SK-N-SH treated with all-trans-retinoic acid at 6 μM for 48 hours (cell line): ENCODE measurements at regions not wholly inside any gene's neighbourhood (a gene's known extent, or its start where the extent isn't known, plus 50 kb on each side); places are given as distances from the start of the nearest gene placed in this dataset.

Source experiments
- ATAC-seq: fragments of 200-7000 bp; cut with Tn5 transposase; 3 replicates; pipeline ENCODE4 v1.9.1; 2020; ENCODE audit warnings: mild to moderate bottlenecking, moderate library complexity
- ARNTL ChIP-seq: fragments of 450-650 bp; formaldehyde crosslinking; IDR thresholded peaks from 2 replicates; pipeline ENCODE4 v1.5.0; 2020; ENCODE audit warnings: low read depth, mild to moderate bottlenecking, moderate library complexity, borderline replicate concordance
- CSDC2 ChIP-seq: fragments of 250-450 bp; sonication (Bioruptor Pico); IDR thresholded peaks from 2 replicates; pipeline ENCODE4 v1.5.0; 2020; ENCODE audit warnings: mild to moderate bottlenecking, moderate library complexity
- GLIS3 ChIP-seq: fragments of 250-450 bp; sonication (Bioruptor Pico); IDR thresholded peaks from 2 replicates; pipeline ENCODE4 v1.5.0; 2020; ENCODE audit warnings: mild to moderate bottlenecking, moderate library complexity
- ISL1 ChIP-seq: fragments of 250-450 bp; sonication (Bioruptor Pico); IDR thresholded peaks from 2 replicates; pipeline ENCODE4 v2.1.2; 2022; ENCODE audit warnings: mild to moderate bottlenecking, moderate library complexity
- OSR1 ChIP-seq: fragments of 250-450 bp; sonication (Bioruptor Pico); IDR thresholded peaks from 2 replicates; pipeline ENCODE4 v1.8.0; 2022; ENCODE audit warnings: moderate library complexity, mild to moderate bottlenecking, inconsistent platforms
- PPARA ChIP-seq: fragments of 250-450 bp; sonication (Bioruptor Pico); IDR thresholded peaks from 2 replicates; pipeline ENCODE4 v1.5.0; 2020; ENCODE audit warnings: mild to moderate bottlenecking, borderline replicate concordance
- RARB ChIP-seq: fragments of 250-450 bp; sonication (Bioruptor Pico); IDR thresholded peaks from 2 replicates; pipeline ENCODE4 v1.8.0; 2021; ENCODE audit warnings: mild to moderate bottlenecking, moderate library complexity
- SNAI2 ChIP-seq: fragments of 250-450 bp; sonication (Bioruptor Pico); IDR thresholded peaks from 2 replicates; pipeline ENCODE4 v1.5.0; 2020; ENCODE audit warnings: mild to moderate bottlenecking, moderate library complexity
- TCF4 ChIP-seq: fragments of 250-450 bp; sonication (Bioruptor Pico); IDR thresholded peaks from 2 replicates; pipeline ENCODE4 v1.8.0; 2021; ENCODE audit warnings: mild to moderate bottlenecking, moderate library complexity, borderline replicate concordance
- TOX ChIP-seq: fragments of 250-450 bp; sonication (Bioruptor Pico); IDR thresholded peaks from 2 replicates; pipeline ENCODE4 v1.8.0; 2021; ENCODE audit warnings: mild to moderate bottlenecking, moderate library complexity, borderline replicate concordance
- ZC3H10 ChIP-seq: fragments of 250-450 bp; sonication (Bioruptor Pico); IDR thresholded peaks from 2 replicates; pipeline ENCODE4 v1.5.1; 2021; ENCODE audit warnings: mild to moderate bottlenecking, moderate library complexity
- ZFP3 ChIP-seq: fragments of 250-450 bp; sonication (Bioruptor Pico); IDR thresholded peaks from 2 replicates; pipeline ENCODE4 v1.5.0; 2020; ENCODE audit warnings: mild to moderate bottlenecking, moderate library complexity
- ZFP30 ChIP-seq: fragments of 450-650 bp; formaldehyde crosslinking; IDR thresholded peaks from 2 replicates; pipeline ENCODE4 v1.5.0; 2022; ENCODE audit warnings: mild to moderate bottlenecking, moderate library complexity
- ZNF565 ChIP-seq: fragments of 450-650 bp; formaldehyde crosslinking; conservative IDR thresholded peaks from 2 replicates; pipeline ENCODE4 v1.5.0; 2020; ENCODE audit warnings: low read depth, mild to moderate bottlenecking, moderate library complexity
- ZNF70 ChIP-seq: fragments of 450-650 bp; formaldehyde crosslinking; IDR thresholded peaks from 2 replicates; pipeline ENCODE4 v1.5.0; 2020; ENCODE audit warnings: mild to moderate bottlenecking, moderate library complexity
- ZNF8 ChIP-seq: fragments of 450-650 bp; formaldehyde crosslinking; IDR thresholded peaks from 2 replicates; pipeline ENCODE4 v1.5.0; 2020; ENCODE audit warnings: mild to moderate bottlenecking, moderate library complexity
- TF ChIP-seq, protein P1 (sequence below): fragments of 250-450 bp; sonication (Bioruptor Pico); IDR thresholded peaks from 2 replicates; pipeline ENCODE4 v1.5.1; 2021; ENCODE audit warnings: mild to moderate bottlenecking, moderate library complexity
- TF ChIP-seq, protein P2 (sequence below): fragments of 250-450 bp; sonication (Bioruptor Pico); IDR thresholded peaks from 2 replicates; pipeline ENCODE4 v1.8.0; 2020; ENCODE audit warnings: mild to moderate bottlenecking, moderate library complexity, borderline replicate concordance
- TF ChIP-seq, protein P3 (sequence below): fragments of 250-450 bp; sonication (Bioruptor Pico); IDR thresholded peaks from 2 replicates; pipeline ENCODE4 v1.5.0; 2020; ENCODE audit warnings: mild to moderate bottlenecking, moderate library complexity
- TF ChIP-seq, protein P4 (sequence below): fragments of 250-450 bp; sonication (Bioruptor Pico); IDR thresholded peaks from 2 replicates; pipeline ENCODE4 v1.5.1; 2020; ENCODE audit warnings: low read depth, mild to moderate bottlenecking, moderate library complexity
- TF ChIP-seq, protein P5 (sequence below): fragments of 250-450 bp; sonication (Bioruptor Pico); IDR thresholded peaks from 2 replicates; pipeline ENCODE4 v1.8.0; 2021; ENCODE audit warnings: low read depth, mild to moderate bottlenecking, moderate library complexity, borderline replicate concordance

DNA sequence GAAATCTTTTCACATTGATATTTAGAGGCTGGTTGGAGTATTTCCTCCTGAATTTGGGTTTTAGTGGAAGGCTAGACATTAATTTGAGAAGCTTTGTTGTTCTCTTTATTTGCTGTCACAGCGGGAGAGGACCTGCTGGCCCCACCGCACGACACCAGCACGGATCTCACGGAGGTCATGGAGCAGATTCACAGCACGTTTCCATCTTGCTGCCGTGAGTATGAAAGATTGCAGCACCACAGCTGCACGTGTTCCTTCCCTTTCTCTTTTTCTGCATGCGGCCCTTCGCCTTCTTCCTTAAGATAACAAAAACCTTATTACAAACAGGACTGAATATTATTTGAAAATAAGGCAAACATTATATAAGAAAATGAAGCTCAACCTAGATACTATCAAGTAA, 555.5 kb downstream of the UTRN start:
- TF ChIP-seq, protein P1, sequence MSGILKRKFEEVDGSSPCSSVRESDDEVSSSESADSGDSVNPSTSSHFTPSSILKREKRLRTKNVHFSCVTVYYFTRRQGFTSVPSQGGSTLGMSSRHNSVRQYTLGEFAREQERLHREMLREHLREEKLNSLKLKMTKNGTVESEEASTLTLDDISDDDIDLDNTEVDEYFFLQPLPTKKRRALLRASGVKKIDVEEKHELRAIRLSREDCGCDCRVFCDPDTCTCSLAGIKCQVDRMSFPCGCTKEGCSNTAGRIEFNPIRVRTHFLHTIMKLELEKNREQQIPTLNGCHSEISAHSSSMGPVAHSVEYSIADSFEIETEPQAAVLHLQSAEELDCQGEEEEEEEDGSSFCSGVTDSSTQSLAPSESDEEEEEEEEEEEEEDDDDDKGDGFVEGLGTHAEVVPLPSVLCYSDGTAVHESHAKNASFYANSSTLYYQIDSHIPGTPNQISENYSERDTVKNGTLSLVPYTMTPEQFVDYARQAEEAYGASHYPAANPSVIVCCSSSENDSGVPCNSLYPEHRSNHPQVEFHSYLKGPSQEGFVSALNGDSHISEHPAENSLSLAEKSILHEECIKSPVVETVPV (CRISPR knock-in tag) = no peak
- TF ChIP-seq, protein P2, sequence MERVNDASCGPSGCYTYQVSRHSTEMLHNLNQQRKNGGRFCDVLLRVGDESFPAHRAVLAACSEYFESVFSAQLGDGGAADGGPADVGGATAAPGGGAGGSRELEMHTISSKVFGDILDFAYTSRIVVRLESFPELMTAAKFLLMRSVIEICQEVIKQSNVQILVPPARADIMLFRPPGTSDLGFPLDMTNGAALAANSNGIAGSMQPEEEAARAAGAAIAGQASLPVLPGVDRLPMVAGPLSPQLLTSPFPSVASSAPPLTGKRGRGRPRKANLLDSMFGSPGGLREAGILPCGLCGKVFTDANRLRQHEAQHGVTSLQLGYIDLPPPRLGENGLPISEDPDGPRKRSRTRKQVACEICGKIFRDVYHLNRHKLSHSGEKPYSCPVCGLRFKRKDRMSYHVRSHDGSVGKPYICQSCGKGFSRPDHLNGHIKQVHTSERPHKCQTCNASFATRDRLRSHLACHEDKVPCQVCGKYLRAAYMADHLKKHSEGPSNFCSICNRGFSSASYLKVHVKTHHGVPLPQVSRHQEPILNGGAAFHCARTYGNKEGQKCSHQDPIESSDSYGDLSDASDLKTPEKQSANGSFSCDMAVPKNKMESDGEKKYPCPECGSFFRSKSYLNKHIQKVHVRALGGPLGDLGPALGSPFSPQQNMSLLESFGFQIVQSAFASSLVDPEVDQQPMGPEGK (CRISPR knock-in tag) = no peak
- no peak for TF ChIP-seq ZNF565 (CRISPR knock-in tag)
- no peak for TF ChIP-seq RARB (CRISPR knock-in tag)
- TF ChIP-seq ZNF70 (CRISPR knock-in tag) = no peak
- TF ChIP-seq TOX = no peak
- no peak for TF ChIP-seq ZFP30 (CRISPR knock-in tag)
- no peak for TF ChIP-seq ZFP3 (CRISPR knock-in tag)
- no peak for TF ChIP-seq ARNTL (CRISPR knock-in tag)
- TF ChIP-seq, protein P3, sequence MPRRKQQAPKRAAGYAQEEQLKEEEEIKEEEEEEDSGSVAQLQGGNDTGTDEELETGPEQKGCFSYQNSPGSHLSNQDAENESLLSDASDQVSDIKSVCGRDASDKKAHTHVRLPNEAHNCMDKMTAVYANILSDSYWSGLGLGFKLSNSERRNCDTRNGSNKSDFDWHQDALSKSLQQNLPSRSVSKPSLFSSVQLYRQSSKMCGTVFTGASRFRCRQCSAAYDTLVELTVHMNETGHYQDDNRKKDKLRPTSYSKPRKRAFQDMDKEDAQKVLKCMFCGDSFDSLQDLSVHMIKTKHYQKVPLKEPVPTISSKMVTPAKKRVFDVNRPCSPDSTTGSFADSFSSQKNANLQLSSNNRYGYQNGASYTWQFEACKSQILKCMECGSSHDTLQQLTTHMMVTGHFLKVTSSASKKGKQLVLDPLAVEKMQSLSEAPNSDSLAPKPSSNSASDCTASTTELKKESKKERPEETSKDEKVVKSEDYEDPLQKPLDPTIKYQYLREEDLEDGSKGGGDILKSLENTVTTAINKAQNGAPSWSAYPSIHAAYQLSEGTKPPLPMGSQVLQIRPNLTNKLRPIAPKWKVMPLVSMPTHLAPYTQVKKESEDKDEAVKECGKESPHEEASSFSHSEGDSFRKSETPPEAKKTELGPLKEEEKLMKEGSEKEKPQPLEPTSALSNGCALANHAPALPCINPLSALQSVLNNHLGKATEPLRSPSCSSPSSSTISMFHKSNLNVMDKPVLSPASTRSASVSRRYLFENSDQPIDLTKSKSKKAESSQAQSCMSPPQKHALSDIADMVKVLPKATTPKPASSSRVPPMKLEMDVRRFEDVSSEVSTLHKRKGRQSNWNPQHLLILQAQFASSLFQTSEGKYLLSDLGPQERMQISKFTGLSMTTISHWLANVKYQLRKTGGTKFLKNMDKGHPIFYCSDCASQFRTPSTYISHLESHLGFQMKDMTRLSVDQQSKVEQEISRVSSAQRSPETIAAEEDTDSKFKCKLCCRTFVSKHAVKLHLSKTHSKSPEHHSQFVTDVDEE = no peak
- TF ChIP-seq, protein P4, sequence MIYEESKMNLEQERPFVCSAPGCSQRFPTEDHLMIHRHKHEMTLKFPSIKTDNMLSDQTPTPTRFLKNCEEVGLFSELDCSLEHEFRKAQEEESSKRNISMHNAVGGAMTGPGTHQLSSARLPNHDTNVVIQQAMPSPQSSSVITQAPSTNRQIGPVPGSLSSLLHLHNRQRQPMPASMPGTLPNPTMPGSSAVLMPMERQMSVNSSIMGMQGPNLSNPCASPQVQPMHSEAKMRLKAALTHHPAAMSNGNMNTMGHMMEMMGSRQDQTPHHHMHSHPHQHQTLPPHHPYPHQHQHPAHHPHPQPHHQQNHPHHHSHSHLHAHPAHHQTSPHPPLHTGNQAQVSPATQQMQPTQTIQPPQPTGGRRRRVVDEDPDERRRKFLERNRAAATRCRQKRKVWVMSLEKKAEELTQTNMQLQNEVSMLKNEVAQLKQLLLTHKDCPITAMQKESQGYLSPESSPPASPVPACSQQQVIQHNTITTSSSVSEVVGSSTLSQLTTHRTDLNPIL (CRISPR knock-in tag) = no peak
- ATAC-seq = no peak

DNA sequence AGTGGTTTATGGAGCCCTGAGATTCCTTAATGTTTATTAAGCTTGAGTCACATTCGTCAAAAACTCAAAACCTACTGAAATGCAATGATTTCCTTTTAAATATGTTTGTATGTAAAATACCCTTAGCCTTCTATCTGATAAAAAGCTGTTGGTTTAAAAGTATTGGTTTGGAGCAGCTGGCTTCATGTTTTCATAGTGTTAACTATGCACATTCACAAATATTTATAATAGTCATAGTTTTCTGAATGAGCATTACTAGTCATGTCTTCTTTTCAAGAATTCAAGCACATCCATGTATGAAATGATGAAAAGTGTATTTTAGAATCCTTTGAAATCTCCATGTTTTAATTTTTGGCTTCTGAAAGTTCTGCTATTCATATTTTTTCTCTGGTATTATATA, 558.6 kb downstream of the UTRN start:
- TF ChIP-seq TOX = no peak
- no peak for TF ChIP-seq CSDC2 (CRISPR knock-in tag)
- no peak for TF ChIP-seq ZNF565 (CRISPR knock-in tag)
- TF ChIP-seq, protein P4 (CRISPR knock-in tag) = no peak
- TF ChIP-seq, protein P5, sequence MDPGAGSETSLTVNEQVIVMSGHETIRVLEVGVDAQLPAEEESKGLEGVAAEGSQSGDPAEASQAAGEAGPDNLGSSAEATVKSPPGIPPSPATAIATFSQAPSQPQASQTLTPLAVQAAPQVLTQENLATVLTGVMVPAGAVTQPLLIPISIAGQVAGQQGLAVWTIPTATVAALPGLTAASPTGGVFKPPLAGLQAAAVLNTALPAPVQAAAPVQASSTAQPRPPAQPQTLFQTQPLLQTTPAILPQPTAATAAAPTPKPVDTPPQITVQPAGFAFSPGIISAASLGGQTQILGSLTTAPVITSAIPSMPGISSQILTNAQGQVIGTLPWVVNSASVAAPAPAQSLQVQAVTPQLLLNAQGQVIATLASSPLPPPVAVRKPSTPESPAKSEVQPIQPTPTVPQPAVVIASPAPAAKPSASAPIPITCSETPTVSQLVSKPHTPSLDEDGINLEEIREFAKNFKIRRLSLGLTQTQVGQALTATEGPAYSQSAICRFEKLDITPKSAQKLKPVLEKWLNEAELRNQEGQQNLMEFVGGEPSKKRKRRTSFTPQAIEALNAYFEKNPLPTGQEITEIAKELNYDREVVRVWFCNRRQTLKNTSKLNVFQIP (CRISPR knock-in tag) = no peak
- TF ChIP-seq TCF4 (CRISPR knock-in tag) = no peak
- TF ChIP-seq, protein P1 (CRISPR knock-in tag) = no peak
- TF ChIP-seq, protein P2 (CRISPR knock-in tag) = no peak
- TF ChIP-seq ZNF8 = no peak
- TF ChIP-seq ZNF70 (CRISPR knock-in tag) = no peak
- TF ChIP-seq OSR1 (CRISPR knock-in tag) = no peak
- no peak for TF ChIP-seq RARB (CRISPR knock-in tag)
- no peak for TF ChIP-seq SNAI2 (CRISPR knock-in tag)
- TF ChIP-seq ZFP3 (CRISPR knock-in tag) = no peak
- TF ChIP-seq ZC3H10 (CRISPR knock-in tag) = no peak
- TF ChIP-seq GLIS3 (CRISPR knock-in tag) = no peak
- no peak for TF ChIP-seq ISL1 (CRISPR knock-in tag)
- TF ChIP-seq PPARA (CRISPR knock-in tag) = no peak
- ATAC-seq = no peak
